Duodenal mucosa (tissue), 2 donors: ENCODE measurements at regions not wholly inside any gene's neighbourhood (a gene's known extent, or its start where the extent isn't known, plus 50 kb on each side); places are given as distances from the start of the nearest gene placed in this dataset.

Experiments
- H3K27ac ChIP-seq: one replicate; pipeline ENCODE4 v1.7.0; 2013; ENCODE audit warnings: low read depth, low read length
- H3K27me3 ChIP-seq, 2 donors: one replicate each; pipeline ENCODE4 v1.7.0; 2013; ENCODE audit warnings: low read length in 2 of 2, control low read depth in 1 of 2; ENCODE audit not compliant: insufficient read depth in 2 of 2, control insufficient read depth in 1 of 2
- H3K36me3 ChIP-seq, 2 donors: one replicate each; pipeline ENCODE4 v1.7.0; 2013; ENCODE audit warnings: low read length in 2 of 2, control low read depth in 1 of 2; ENCODE audit not compliant: insufficient read depth in 2 of 2, control insufficient read depth in 1 of 2
- H3K4me1 ChIP-seq, 2 donors: one replicate each; pipeline ENCODE4 v1.7.0; 2013; ENCODE audit warnings: low read length in 2 of 2, control low read depth in 1 of 2; ENCODE audit not compliant: insufficient read depth in 2 of 2, control insufficient read depth in 1 of 2
- H3K4me3 ChIP-seq, 2 donors: one replicate each; pipeline ENCODE4 v1.7.0; 2013; ENCODE audit warnings: low read length in 2 of 2, low read depth in 1 of 2
- H3K9ac ChIP-seq, 2 donors: one replicate each; pipeline ENCODE4 v1.7.0; 2013; ENCODE audit warnings: low read length in 2 of 2, low read depth in 1 of 2
- H3K9me3 ChIP-seq, 2 donors: one replicate each; pipeline ENCODE4 v1.7.0; 2013; ENCODE audit warnings: low read length in 2 of 2, control low read depth in 1 of 2; ENCODE audit not compliant: control insufficient read depth in 1 of 2

GRCh38 chr15:29422606-29423005 lies 153.0 kb upstream of the NSMCE3 start:
- Histone ChIP-seq H3K9ac (no peak overlapping the region), H3K36me3 (no peaks in the 10 kb centered on the region), H3K4me1 (no peaks in the 10 kb centered on the region), H3K27me3 (no peaks in the 10 kb centered on the region), H3K4me3 (no peak overlapping the region), H3K9me3 (no peaks in the 10 kb centered on the region), H3K27ac (no peak overlapping the region)

GRCh38 chr15:29420188-29420587 lies 150.6 kb upstream of the NSMCE3 start:
- Histone ChIP-seq H3K36me3 (no peaks in the 10 kb centered on the region), H3K9ac (no peak overlapping the region), H3K4me1 (no peaks in the 10 kb centered on the region), H3K4me3 (no peak overlapping the region), H3K9me3 (no peaks in the 10 kb centered on the region), H3K27ac (no peak overlapping the region), H3K27me3 (no peaks in the 10 kb centered on the region)

- no peaks in the 10 kb centered on the region for H3K4me1 ChIP-seq
- no peaks in the 10 kb centered on the region for H3K36me3 ChIP-seq
- H3K27me3 ChIP-seq = no peaks in the 10 kb centered on the region
- no peak overlapping the region for H3K27ac ChIP-seq
- no peak overlapping the region for H3K9ac ChIP-seq
- H3K4me3 ChIP-seq = no peak overlapping the region
- H3K9me3 ChIP-seq = no peaks in the 10 kb centered on the region
These were observed 149.3 kb upstream of the NSMCE3 start for GRCh38 chr15:29418931-29419330.

- H3K9me3 ChIP-seq = no peaks in the 10 kb centered on the region
- no peaks in the 10 kb centered on the region for H3K4me1 ChIP-seq
- H3K27me3 ChIP-seq = no peaks in the 10 kb centered on the region
- no peak overlapping the region for H3K27ac ChIP-seq
- no peak overlapping the region for H3K4me3 ChIP-seq
- no peak overlapping the region for H3K9ac ChIP-seq
- H3K36me3 ChIP-seq = no peaks in the 10 kb centered on the region
These were observed 148.6 kb upstream of the NSMCE3 start for GRCh38 chr15:29418178-29418577.

GRCh38 chr15:29411299-29411698 lies 141.7 kb upstream of the NSMCE3 start:
- H3K4me3 ChIP-seq = no peak overlapping the region
- no peak overlapping the region for H3K27ac ChIP-seq
- H3K9me3 ChIP-seq = no peaks in the 10 kb centered on the region
- H3K36me3 ChIP-seq = no peaks in the 10 kb centered on the region
- no peaks in the 10 kb centered on the region for H3K4me1 ChIP-seq
- no peak overlapping the region for H3K9ac ChIP-seq
- no peaks in the 10 kb centered on the region for H3K27me3 ChIP-seq

GRCh38 chr15:29410338-29410737 lies 140.7 kb upstream of the NSMCE3 start:
- no peak overlapping the region for H3K9ac ChIP-seq
- H3K27ac ChIP-seq = no peak overlapping the region
- H3K4me3 ChIP-seq = no peak overlapping the region
- no peaks in the 10 kb centered on the region for H3K4me1 ChIP-seq
- no peaks in the 10 kb centered on the region for H3K9me3 ChIP-seq
- H3K27me3 ChIP-seq = no peaks in the 10 kb centered on the region
- H3K36me3 ChIP-seq = no peaks in the 10 kb centered on the region

- Histone ChIP-seq H3K9ac (no peak overlapping the region), H3K9me3 (no peaks in the 10 kb centered on the region), H3K27ac (no peak overlapping the region), H3K4me1 (no peaks in the 10 kb centered on the region), H3K4me3 (no peak overlapping the region), H3K36me3 (no peaks in the 10 kb centered on the region), H3K27me3 (no peaks in the 10 kb centered on the region)
These were observed 140.3 kb upstream of the NSMCE3 start for GRCh38 chr15:29409890-29410289.

GRCh38 chr15:29405564-29405963 lies 135.9 kb upstream of the NSMCE3 start:
- H3K27ac ChIP-seq = no peak overlapping the region
- H3K27me3 ChIP-seq = no peaks in the 10 kb centered on the region
- no peaks in the 10 kb centered on the region for H3K4me1 ChIP-seq
- H3K9me3 ChIP-seq = no peaks in the 10 kb centered on the region
- no peaks in the 10 kb centered on the region for H3K36me3 ChIP-seq
- no peak overlapping the region for H3K9ac ChIP-seq
- H3K4me3 ChIP-seq = no peak overlapping the region

GRCh38 chr15:29403772-29404171 lies 134.2 kb upstream of the NSMCE3 start:
- Histone ChIP-seq H3K27ac (no peak overlapping the region), H3K9ac (no peak overlapping the region), H3K4me3 (no peak overlapping the region), H3K36me3 (no peaks in the 10 kb centered on the region), H3K9me3 (no peaks in the 10 kb centered on the region), H3K27me3 (no peaks in the 10 kb centered on the region), H3K4me1 (no peaks in the 10 kb centered on the region)

- Histone ChIP-seq H3K4me1 (no peaks in the 10 kb centered on the region), H3K4me3 (no peak overlapping the region)
These were observed 132.0 kb upstream of the NSMCE3 start for GRCh38 chr15:29401644-29402043.

GRCh38 chr15:29400701-29401100 lies 131.1 kb upstream of the NSMCE3 start:
- Histone ChIP-seq H3K4me1 (no peaks in the 10 kb centered on the region), H3K27ac (no peak overlapping the region), H3K9me3 (no peaks in the 10 kb centered on the region), H3K9ac (no peak overlapping the region), H3K36me3 (no peaks in the 10 kb centered on the region), H3K4me3 (no peak overlapping the region), H3K27me3 (no peaks in the 10 kb centered on the region)

More at GRCh38 chr15:29401644-29402043, 132.0 kb upstream of the NSMCE3 start:
- Histone ChIP-seq H3K27ac (no peak overlapping the region), H3K27me3 (no peaks in the 10 kb centered on the region), H3K9ac (no peak overlapping the region), H3K9me3 (no peaks in the 10 kb centered on the region), H3K36me3 (no peaks in the 10 kb centered on the region)
